ENCODE measurements at regions not wholly inside any gene's neighbourhood (a gene's known extent, or its start where the extent isn't known, plus 50 kb on each side); places are given as distances from the start of the nearest gene placed in this dataset.

DNA sequence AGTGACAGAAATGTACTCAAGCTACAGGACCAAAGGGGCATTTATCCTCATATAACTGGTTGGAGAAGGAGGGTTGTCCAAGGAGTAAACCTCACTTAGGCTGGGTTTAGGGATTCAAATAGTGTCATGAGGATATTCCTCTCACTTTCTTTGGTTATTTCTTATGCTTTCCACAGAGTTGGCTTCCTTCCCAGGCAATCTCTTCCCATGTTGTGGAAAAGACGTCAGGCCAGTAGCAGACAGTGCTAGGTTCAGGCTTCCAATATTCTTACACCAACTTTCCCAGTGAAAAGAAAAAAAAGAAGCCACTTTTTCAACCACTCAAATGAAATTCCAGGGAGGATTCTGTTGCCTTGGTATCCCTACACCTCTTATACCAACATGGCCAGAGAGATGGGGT is 653.0 kb downstream of the C4orf33 start:
- Histone ChIP-seq H3K27me3 (ENCODE audit: control insufficient read depth, insufficient read depth, low read length) (no peaks in the 10 kb centered on the region), H3K27ac (ENCODE audit: low read length) (no peak overlapping the region), H3K4me1 (ENCODE audit: control insufficient read depth, low read depth, low read length) (no peaks in the 10 kb centered on the region), H3K9ac (ENCODE audit: low read length) (no peak overlapping the region), H3K36me3 (ENCODE audit: control insufficient read depth, low read depth, low read length) (no peaks in the 10 kb centered on the region), H3K4me3 (ENCODE audit: low read length) (no peak overlapping the region), H3K9me3 (ENCODE audit: control insufficient read depth, low read depth, low read length) (no peaks in the 10 kb centered on the region)

GRCh38 chr4:129751646-129752045 is 655.7 kb downstream of the C4orf33 start:
- no peak overlapping the region for H3K27ac ChIP-seq (ENCODE audit: low read length)
- H3K4me1 ChIP-seq (ENCODE audit: control insufficient read depth, low read depth, low read length): no peaks in the 10 kb centered on the region
- no peaks in the 10 kb centered on the region for H3K36me3 ChIP-seq (ENCODE audit: control insufficient read depth, low read depth, low read length)
- H3K4me3 ChIP-seq (ENCODE audit: low read length): no peak overlapping the region
- no peaks in the 10 kb centered on the region for H3K27me3 ChIP-seq (ENCODE audit: control insufficient read depth, insufficient read depth, low read length)
- no peak overlapping the region for H3K9ac ChIP-seq (ENCODE audit: low read length)
- no peaks in the 10 kb centered on the region for H3K9me3 ChIP-seq (ENCODE audit: control insufficient read depth, low read depth, low read length)

DNA sequence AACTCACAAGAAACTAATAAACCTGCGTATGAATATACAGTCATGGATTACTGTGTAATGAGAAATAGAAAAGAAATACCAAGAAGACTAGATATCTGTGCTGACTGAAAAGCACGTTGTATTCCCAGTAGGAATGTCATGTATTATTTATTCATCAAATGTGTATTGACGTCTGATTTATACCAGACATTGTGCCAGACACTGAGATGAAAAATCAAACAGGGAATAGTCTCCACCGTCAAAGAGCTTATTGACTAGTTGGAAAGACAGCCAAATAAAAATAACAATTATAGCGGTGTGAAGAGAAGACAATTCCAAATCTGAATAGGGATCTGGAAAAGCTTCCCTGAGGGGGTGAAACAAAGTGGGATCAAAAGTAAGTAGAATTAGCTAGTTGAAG is 687.6 kb downstream of the C4orf33 start:
- no peak overlapping the region for H3K9ac ChIP-seq (ENCODE audit: low read length)
- H3K27me3 ChIP-seq (ENCODE audit: control insufficient read depth, insufficient read depth, low read length): no peaks in the 10 kb centered on the region
- H3K4me1 ChIP-seq (ENCODE audit: control insufficient read depth, low read depth, low read length): no peaks in the 10 kb centered on the region

GRCh38 chr4:129788486-129788885 is 692.5 kb downstream of the C4orf33 start:
- H3K4me1 ChIP-seq (ENCODE audit: control insufficient read depth, low read depth, low read length): no peaks in the 10 kb centered on the region
- no peaks in the 10 kb centered on the region for H3K9me3 ChIP-seq (ENCODE audit: control insufficient read depth, low read depth, low read length)
- H3K9ac ChIP-seq (ENCODE audit: low read length): no peak overlapping the region
- H3K27ac ChIP-seq (ENCODE audit: low read length): no peak overlapping the region
- H3K36me3 ChIP-seq (ENCODE audit: control insufficient read depth, low read depth, low read length): no peaks in the 10 kb centered on the region
- no peaks in the 10 kb centered on the region for H3K27me3 ChIP-seq (ENCODE audit: control insufficient read depth, insufficient read depth, low read length)
- H3K4me3 ChIP-seq (ENCODE audit: low read length): no peak overlapping the region

More for the DNA sequence above, 687.6 kb downstream of the C4orf33 start:
- no peak overlapping the region for H3K4me3 ChIP-seq (ENCODE audit: low read length)
- H3K9me3 ChIP-seq (ENCODE audit: control insufficient read depth, low read depth, low read length): no peaks in the 10 kb centered on the region
- H3K36me3 ChIP-seq (ENCODE audit: control insufficient read depth, low read depth, low read length): no peaks in the 10 kb centered on the region
- no peak overlapping the region for H3K27ac ChIP-seq (ENCODE audit: low read length)

- Histone ChIP-seq H3K9me3 (ENCODE audit: control insufficient read depth, low read depth, low read length) (no peaks in the 10 kb centered on the region), H3K27ac (ENCODE audit: low read length) (no peak overlapping the region), H3K27me3 (ENCODE audit: control insufficient read depth, insufficient read depth, low read length) (no peaks in the 10 kb centered on the region), H3K4me1 (ENCODE audit: control insufficient read depth, low read depth, low read length) (peaks cover 3% of the 10 kb centered on the region), H3K4me3 (ENCODE audit: low read length) (no peak overlapping the region), H3K9ac (ENCODE audit: low read length) (no peak overlapping the region), H3K36me3 (ENCODE audit: control insufficient read depth, low read depth, low read length) (no peaks in the 10 kb centered on the region)
These were observed 708.6 kb downstream of the C4orf33 start for GRCh38 chr4:129804461-129804981.

DNA sequence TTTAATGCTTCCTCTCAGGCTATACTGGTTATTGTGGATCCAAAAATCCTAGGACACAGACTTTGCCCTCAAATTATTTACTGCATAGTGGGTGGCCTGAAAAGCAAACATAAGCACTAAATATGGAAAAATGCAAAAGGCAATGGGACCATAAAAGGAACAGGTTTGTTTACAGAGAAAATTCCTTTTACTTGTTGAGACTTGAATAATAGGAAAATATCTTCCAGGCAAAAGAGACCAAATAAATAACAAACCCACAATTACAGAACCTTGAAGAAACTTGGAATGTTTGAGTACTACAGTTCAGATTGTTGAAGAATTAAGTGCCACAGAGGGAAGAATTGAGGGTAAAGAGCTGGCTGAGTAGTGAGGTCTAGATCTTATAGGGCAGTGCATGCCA is 711.0 kb downstream of the C4orf33 start:
- no peaks in the 10 kb centered on the region for H3K9me3 ChIP-seq (ENCODE audit: control insufficient read depth, low read depth, low read length)
- no peak overlapping the region for H3K27ac ChIP-seq (ENCODE audit: low read length)
- no peak overlapping the region for H3K9ac ChIP-seq (ENCODE audit: low read length)
- H3K27me3 ChIP-seq (ENCODE audit: control insufficient read depth, insufficient read depth, low read length): no peaks in the 10 kb centered on the region
- peaks cover 3% of the 10 kb centered on the region for H3K4me1 ChIP-seq (ENCODE audit: control insufficient read depth, low read depth, low read length)
- H3K4me3 ChIP-seq (ENCODE audit: low read length): no peak overlapping the region
- H3K36me3 ChIP-seq (ENCODE audit: control insufficient read depth, low read depth, low read length): no peaks in the 10 kb centered on the region

DNA sequence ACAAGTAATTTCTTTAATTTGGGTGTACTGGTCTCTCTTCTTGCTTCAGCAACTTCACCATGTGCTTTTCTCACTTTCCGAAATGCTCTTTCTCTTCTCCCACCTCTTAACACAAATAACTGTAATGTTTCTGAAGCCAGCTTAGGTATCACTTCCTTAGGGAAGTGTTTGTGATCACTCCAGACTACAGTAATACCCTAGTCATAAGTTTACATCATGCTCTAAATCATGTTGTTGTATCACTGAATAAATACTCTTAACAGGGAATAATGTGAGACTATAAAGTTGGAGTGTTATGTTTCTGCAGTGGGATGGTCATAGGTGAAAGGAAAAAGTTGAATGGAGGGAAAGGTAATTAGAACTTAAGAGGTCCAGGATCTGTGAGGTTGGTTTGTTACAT is 712.3 kb downstream of the C4orf33 start:
- Histone ChIP-seq H3K27me3 (ENCODE audit: control insufficient read depth, insufficient read depth, low read length) (no peaks in the 10 kb centered on the region), H3K9me3 (ENCODE audit: control insufficient read depth, low read depth, low read length) (no peaks in the 10 kb centered on the region), H3K36me3 (ENCODE audit: control insufficient read depth, low read depth, low read length) (no peaks in the 10 kb centered on the region), H3K4me3 (ENCODE audit: low read length) (no peak overlapping the region), H3K4me1 (ENCODE audit: control insufficient read depth, low read depth, low read length) (peaks cover 3% of the 10 kb centered on the region), H3K9ac (ENCODE audit: low read length) (no peak overlapping the region), H3K27ac (ENCODE audit: low read length) (no peak overlapping the region)

DNA sequence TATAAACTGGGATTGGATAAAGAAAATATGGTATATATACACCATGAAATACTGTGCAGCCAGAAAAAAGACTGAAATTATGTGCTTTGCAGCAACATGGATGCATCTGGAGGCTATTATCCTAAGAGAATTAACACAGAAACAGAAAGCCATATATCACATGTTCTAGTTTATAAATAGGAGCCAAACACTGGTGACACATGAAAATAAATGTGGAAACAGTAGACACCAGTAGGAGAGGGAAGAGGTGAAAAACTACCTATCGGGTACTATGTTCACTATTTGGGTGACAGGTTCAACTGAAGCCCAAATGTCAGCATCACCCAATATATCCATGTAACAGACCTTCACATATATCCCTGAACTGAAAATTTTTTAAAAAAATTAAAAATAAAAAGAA is 725.1 kb downstream of the C4orf33 start:
- no peak overlapping the region for H3K4me3 ChIP-seq (ENCODE audit: low read length)
- no peaks in the 10 kb centered on the region for H3K9me3 ChIP-seq (ENCODE audit: control insufficient read depth, low read depth, low read length)
- no peaks in the 10 kb centered on the region for H3K27me3 ChIP-seq (ENCODE audit: control insufficient read depth, insufficient read depth, low read length)
- no peak overlapping the region for H3K27ac ChIP-seq (ENCODE audit: low read length)
- H3K9ac ChIP-seq (ENCODE audit: low read length): no peak overlapping the region
- no peaks in the 10 kb centered on the region for H3K36me3 ChIP-seq (ENCODE audit: control insufficient read depth, low read depth, low read length)
- H3K4me1 ChIP-seq (ENCODE audit: control insufficient read depth, low read depth, low read length): no peaks in the 10 kb centered on the region

GRCh38 chr4:129821963-129822362 is 726.0 kb downstream of the C4orf33 start:
- Histone ChIP-seq H3K4me3 (ENCODE audit: low read length) (no peak overlapping the region), H3K9me3 (ENCODE audit: control insufficient read depth, low read depth, low read length) (no peaks in the 10 kb centered on the region)

GRCh38 chr4:129822701-129823100 is 726.7 kb downstream of the C4orf33 start:
- no peak overlapping the region for H3K9ac ChIP-seq (ENCODE audit: low read length)
- H3K4me3 ChIP-seq (ENCODE audit: low read length): no peak overlapping the region
- no peak overlapping the region for H3K27ac ChIP-seq (ENCODE audit: low read length)
- no peaks in the 10 kb centered on the region for H3K27me3 ChIP-seq (ENCODE audit: control insufficient read depth, insufficient read depth, low read length)
- no peaks in the 10 kb centered on the region for H3K36me3 ChIP-seq (ENCODE audit: control insufficient read depth, low read depth, low read length)
- H3K9me3 ChIP-seq (ENCODE audit: control insufficient read depth, low read depth, low read length): no peaks in the 10 kb centered on the region
- H3K4me1 ChIP-seq (ENCODE audit: control insufficient read depth, low read depth, low read length): no peaks in the 10 kb centered on the region

More at GRCh38 chr4:129821963-129822362, 726.0 kb downstream of the C4orf33 start:
- Histone ChIP-seq H3K9ac (ENCODE audit: low read length) (no peak overlapping the region), H3K4me1 (ENCODE audit: control insufficient read depth, low read depth, low read length) (no peaks in the 10 kb centered on the region), H3K27me3 (ENCODE audit: control insufficient read depth, insufficient read depth, low read length) (no peaks in the 10 kb centered on the region), H3K27ac (ENCODE audit: low read length) (no peak overlapping the region), H3K36me3 (ENCODE audit: control insufficient read depth, low read depth, low read length) (no peaks in the 10 kb centered on the region)

GRCh38 chr4:129823105-129823504 is 727.2 kb downstream of the C4orf33 start:
- H3K4me3 ChIP-seq (ENCODE audit: low read length): no peak overlapping the region
- H3K4me1 ChIP-seq (ENCODE audit: control insufficient read depth, low read depth, low read length): no peaks in the 10 kb centered on the region

GRCh38 chr4:129829373-129829772 is 733.4 kb downstream of the C4orf33 start:
- no peaks in the 10 kb centered on the region for H3K27me3 ChIP-seq (ENCODE audit: control insufficient read depth, insufficient read depth, low read length)
- no peak overlapping the region for H3K4me3 ChIP-seq (ENCODE audit: low read length)
- no peaks in the 10 kb centered on the region for H3K36me3 ChIP-seq (ENCODE audit: control insufficient read depth, low read depth, low read length)
- H3K9ac ChIP-seq (ENCODE audit: low read length): no peak overlapping the region
- no peak overlapping the region for H3K27ac ChIP-seq (ENCODE audit: low read length)
- no peaks in the 10 kb centered on the region for H3K9me3 ChIP-seq (ENCODE audit: control insufficient read depth, low read depth, low read length)
- no peaks in the 10 kb centered on the region for H3K4me1 ChIP-seq (ENCODE audit: control insufficient read depth, low read depth, low read length)

More at GRCh38 chr4:129823105-129823504, 727.2 kb downstream of the C4orf33 start:
- Histone ChIP-seq H3K36me3 (ENCODE audit: control insufficient read depth, low read depth, low read length) (no peaks in the 10 kb centered on the region), H3K9ac (ENCODE audit: low read length) (no peak overlapping the region), H3K27ac (ENCODE audit: low read length) (no peak overlapping the region), H3K27me3 (ENCODE audit: control insufficient read depth, insufficient read depth, low read length) (no peaks in the 10 kb centered on the region), H3K9me3 (ENCODE audit: control insufficient read depth, low read depth, low read length) (no peaks in the 10 kb centered on the region)

Data from iPS-18a (cell line).